Karpas-422 (cell line): ENCODE measurements at regions not wholly inside any gene's neighbourhood (a gene's known extent, or its start where the extent isn't known, plus 50 kb on each side); places are given as distances from the start of the nearest gene placed in this dataset.
"Not testable (repeated sequence)": the region's sequence is repeated elsewhere in the genome, so short reads cannot be mapped to it uniquely, and the experiment has no call there.

Experiments
- DNase-seq: peaks from one replicate; pipeline ENCODE4 v3.0.0-alpha.2; 2015
- H2AFZ ChIP-seq: fragments of 200-600 bp; sonication (generic); 2 replicates; pipeline ENCODE4 v1.6.1; 2014; ENCODE audit warnings: antibody characterized with exemption, low read length, mixed read lengths
- H3K27ac ChIP-seq: fragments of 200-600 bp; sonication (generic); 2 replicates; pipeline ENCODE4 v1.5.1; 2014; ENCODE audit warnings: mild to moderate bottlenecking, low read length, moderate library complexity
- H3K27me3 ChIP-seq: fragments of 200-600 bp; sonication (generic); 2 replicates; pipeline ENCODE4 v1.6.1; 2014; ENCODE audit warnings: low read length, mixed read lengths
- H3K36me3 ChIP-seq: fragments of 200-600 bp; sonication (generic); 2 replicates; pipeline ENCODE4 v1.6.1; 2014; ENCODE audit warnings: low read length, mixed read lengths; ENCODE audit not compliant: insufficient read depth
- H3K4me1 ChIP-seq: fragments of 200-600 bp; sonication (generic); 2 replicates; pipeline ENCODE4 v1.6.1; 2014; ENCODE audit warnings: mild to moderate bottlenecking, low read length, mixed read lengths
- H3K4me2 ChIP-seq: fragments of 200-600 bp; sonication (generic); 2 replicates; pipeline ENCODE4 v1.6.1; 2014; ENCODE audit warnings: low read length, low read depth, mild to moderate bottlenecking; ENCODE audit not compliant: poor library complexity, severe bottlenecking
- H3K4me3 ChIP-seq: fragments of 200-600 bp; sonication (generic); 2 replicates; pipeline ENCODE4 v1.5.1; 2014; ENCODE audit warnings: mild to moderate bottlenecking, antibody characterized with exemption, low read length, mixed read lengths
- H3K79me2 ChIP-seq: fragments of 200-600 bp; sonication (generic); 2 replicates; pipeline ENCODE4 v1.6.1; 2014; ENCODE audit warnings: mild to moderate bottlenecking, low read length, mixed read lengths
- H3K9ac ChIP-seq: fragments of 200-600 bp; sonication (generic); 2 replicates; pipeline ENCODE4 v1.6.0; 2014; ENCODE audit warnings: low read length
- H3K9me2 ChIP-seq: fragments of 200-600 bp; sonication (generic), shearing (Covaris generic); replicated peaks from 2 replicates; pipeline ENCODE4 v1.6.0; 2014; ENCODE audit warnings: mild to moderate bottlenecking, low read length, moderate library complexity; ENCODE audit not compliant: insufficient read depth
- H3K9me3 ChIP-seq: fragments of 300-700, 200-600 bp; sonication (generic); 2 replicates; pipeline ENCODE4 v1.6.1; 2014; ENCODE audit warnings: low read length, mixed read lengths
- H4K20me1 ChIP-seq: fragments of 200-600 bp; sonication (generic); 2 replicates; pipeline ENCODE4 v1.6.1; 2014; ENCODE audit warnings: mild to moderate bottlenecking, antibody characterized with exemption, low read length, low read depth; ENCODE audit not compliant: insufficient read depth

- not testable (repeated sequence) for H2AFZ ChIP-seq, DNase-seq, H3K9me2 ChIP-seq, H3K9me3 ChIP-seq, H3K36me3 ChIP-seq, H3K4me3 ChIP-seq, H3K4me2 ChIP-seq, H4K20me1 ChIP-seq, H3K27ac ChIP-seq, H3K9ac ChIP-seq, H3K79me2 ChIP-seq, H3K4me1 ChIP-seq, H3K27me3 ChIP-seq
Observed at GRCh38 chrX:115840729-115841409, 279.9 kb downstream of the PLS3 start.

- not testable (repeated sequence) for H3K4me3 ChIP-seq, H3K4me1 ChIP-seq, H2AFZ ChIP-seq, H3K27ac ChIP-seq, H4K20me1 ChIP-seq, H3K4me2 ChIP-seq, H3K9ac ChIP-seq, H3K27me3 ChIP-seq, H3K36me3 ChIP-seq, H3K79me2 ChIP-seq, DNase-seq, H3K9me3 ChIP-seq, H3K9me2 ChIP-seq
Observed at GRCh38 chrX:115850986-115851385, 290.0 kb downstream of the PLS3 start.

- H2AFZ ChIP-seq, H3K27ac ChIP-seq, H4K20me1 ChIP-seq, H3K36me3 ChIP-seq, H3K4me2 ChIP-seq, H3K4me3 ChIP-seq, H3K9ac ChIP-seq, H3K9me2 ChIP-seq, H3K9me3 ChIP-seq, H3K79me2 ChIP-seq, H3K4me1 ChIP-seq, H3K27me3 ChIP-seq, DNase-seq: not testable (repeated sequence)
Observed at GRCh38 chrX:115853260-115853659, 292.3 kb downstream of the PLS3 start.

GRCh38 chrX:115881170-115881569 is 289.4 kb upstream of the AGTR2 start:
- H2AFZ ChIP-seq, H3K9ac ChIP-seq, H3K27ac ChIP-seq, H3K4me2 ChIP-seq, H3K4me3 ChIP-seq, DNase-seq, H3K4me1 ChIP-seq, H3K9me3 ChIP-seq, H3K36me3 ChIP-seq, H4K20me1 ChIP-seq, H3K9me2 ChIP-seq, H3K79me2 ChIP-seq, H3K27me3 ChIP-seq: not testable (repeated sequence)

DNA sequence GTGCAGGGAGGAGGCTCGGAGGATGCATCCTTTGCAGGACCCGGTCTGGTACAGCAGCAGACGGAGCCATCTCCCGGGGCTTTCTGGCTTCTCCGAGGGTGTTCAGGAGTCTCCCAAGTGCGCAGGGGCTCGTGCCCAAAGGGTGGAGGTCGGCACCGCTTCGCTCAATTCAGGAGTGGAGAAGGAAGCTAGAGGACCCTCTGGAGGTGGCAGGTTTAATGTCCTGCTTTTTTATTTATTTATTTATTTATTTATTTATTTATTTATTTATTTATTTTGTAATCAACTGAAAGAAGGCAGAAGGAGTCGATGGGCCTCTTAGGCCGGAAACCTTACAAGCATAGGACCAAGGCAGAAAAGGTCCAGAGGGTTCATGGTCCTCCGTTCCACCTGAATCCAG is 286.4 kb upstream of the AGTR2 start:
- H3K4me1 ChIP-seq, H3K9me3 ChIP-seq, DNase-seq, H3K36me3 ChIP-seq, H3K9me2 ChIP-seq, H4K20me1 ChIP-seq, H2AFZ ChIP-seq, H3K4me3 ChIP-seq, H3K27me3 ChIP-seq, H3K27ac ChIP-seq, H3K4me2 ChIP-seq, H3K9ac ChIP-seq, H3K79me2 ChIP-seq: not testable (repeated sequence)

- not testable (repeated sequence) for H2AFZ ChIP-seq, H3K4me2 ChIP-seq, H4K20me1 ChIP-seq, H3K9me2 ChIP-seq, H3K79me2 ChIP-seq, H3K9ac ChIP-seq, H3K4me3 ChIP-seq, DNase-seq, H3K27ac ChIP-seq, H3K27me3 ChIP-seq, H3K36me3 ChIP-seq, H3K9me3 ChIP-seq
- peaks cover 13% of the 10 kb centered on the region for H3K4me1 ChIP-seq
Observed at GRCh38 chrX:115888041-115888440, 282.5 kb upstream of the AGTR2 start.

DNA sequence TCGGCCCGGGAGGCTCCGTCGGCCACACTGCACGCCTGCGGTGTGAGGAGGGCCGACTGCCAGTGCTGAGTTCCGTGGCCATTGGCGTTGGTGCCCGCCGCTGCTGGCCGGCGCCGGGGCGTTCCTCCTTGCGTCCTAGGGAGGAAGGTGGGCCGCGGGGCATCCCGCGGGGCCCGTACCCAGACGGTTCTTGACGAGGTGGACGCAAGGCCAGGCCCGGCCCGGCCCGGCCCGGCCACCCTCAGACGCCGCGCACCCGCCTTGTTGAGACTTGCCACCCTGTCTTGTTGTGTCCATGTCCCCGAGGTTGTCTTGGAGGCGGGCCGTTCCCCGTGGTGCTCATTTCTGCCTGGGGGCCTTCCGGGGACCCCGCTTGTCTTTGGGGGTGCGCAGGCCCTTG is 282.0 kb upstream of the AGTR2 start:
- H3K27ac ChIP-seq, H3K36me3 ChIP-seq, H3K9me2 ChIP-seq, DNase-seq, H3K9ac ChIP-seq, H4K20me1 ChIP-seq, H2AFZ ChIP-seq, H3K4me2 ChIP-seq, H3K4me3 ChIP-seq, H3K79me2 ChIP-seq, H3K9me3 ChIP-seq, H3K27me3 ChIP-seq: not testable (repeated sequence)
- peaks cover 18% of the 10 kb centered on the region for H3K4me1 ChIP-seq

DNA sequence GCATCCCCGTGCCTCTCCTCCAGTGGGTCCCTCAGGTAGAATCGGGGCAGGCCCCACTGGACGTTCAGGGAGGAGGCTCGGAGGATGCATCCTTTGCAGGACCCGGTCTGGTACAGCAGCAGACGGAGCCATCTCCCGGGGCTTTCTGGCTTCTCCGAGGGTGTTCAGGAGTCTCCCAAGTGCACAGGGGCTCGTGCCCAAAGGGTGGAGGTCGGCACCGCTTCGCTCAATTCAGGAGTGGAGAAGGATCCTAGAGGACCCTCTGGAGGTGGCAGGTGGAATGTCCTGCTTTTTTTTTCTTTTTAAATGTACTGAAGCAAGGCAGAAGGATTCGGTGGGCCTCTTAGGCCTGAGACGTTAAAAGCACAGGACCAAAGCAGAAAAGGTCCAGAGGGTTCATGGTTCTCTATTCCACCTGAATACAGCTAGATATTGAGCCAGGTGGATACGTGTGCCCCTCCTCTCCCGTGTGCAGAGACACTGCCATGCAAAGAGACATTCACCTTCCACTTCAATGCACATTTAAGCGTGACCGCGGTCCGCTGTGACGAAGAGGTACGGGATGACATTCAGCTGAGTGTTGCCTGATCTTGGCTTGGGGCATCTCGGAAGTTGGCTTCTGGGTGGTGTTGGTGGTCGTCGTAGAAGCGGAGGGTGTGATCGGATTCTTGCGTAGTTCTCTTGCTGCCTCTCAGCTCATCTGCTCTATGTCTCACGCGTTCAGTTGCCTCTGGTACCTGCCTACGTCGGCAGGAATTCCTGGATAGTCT is 281.2 kb upstream of the AGTR2 start:
- H3K9me3 ChIP-seq, result no peaks in the 10 kb centered on the region
- H3K36me3 ChIP-seq, result no peaks in the 10 kb centered on the region
- no peak overlapping the region for H2AFZ ChIP-seq
- H3K27me3 ChIP-seq, result no peaks in the 10 kb centered on the region
- H3K9ac ChIP-seq, result no peak overlapping the region
- no peak overlapping the region for H3K4me2 ChIP-seq
- DNase-seq, result no peak
- H4K20me1 ChIP-seq, result no peaks in the 10 kb centered on the region
- H3K9me2 ChIP-seq, result no peaks in the 10 kb centered on the region
- no peaks in the 10 kb centered on the region for H3K79me2 ChIP-seq
- H3K4me1 ChIP-seq, result peaks cover 26% of the 10 kb centered on the region
- H3K27ac ChIP-seq, result no peak overlapping the region
- H3K4me3 ChIP-seq, result no peak overlapping the region
